Stimulated activated CD4-positive, alpha-beta T cell treated with anti-CD3 and anti-CD28 coated beads, Interleukin-12 subunit alpha, Interleukin-12 subunit beta, amount 100 ng/mL, for 4 hours (primary cell): ENCODE measurements at regions not wholly inside any gene's neighbourhood (a gene's known extent, or its start where the extent isn't known, plus 50 kb on each side); places are given as distances from the start of the nearest gene placed in this dataset.
"Not testable (repeated sequence)": the region's sequence is repeated elsewhere in the genome, so short reads cannot be mapped to it uniquely, and the experiment has no call there.

Experiments
- DNase-seq: peaks from one replicate; pipeline ENCODE4 v3.0.0-alpha.2; 2020

- no peak for DNase-seq
Observed at GRCh38 chr4:67328393-67328792, 216.9 kb downstream of the CENPC start.

- no peak for DNase-seq
Observed at GRCh38 chr4:67328018-67328278, 217.4 kb downstream of the CENPC start.

- DNase-seq, result peak; percentile 27
Observed at GRCh38 chr4:67327245-67328017, 217.9 kb downstream of the CENPC start.

- no peak for DNase-seq
Observed at GRCh38 chr4:67325791-67326190, 219.5 kb downstream of the CENPC start.

GRCh38 chr4:67320645-67321044 lies 224.7 kb downstream of the CENPC start:
- no peak for DNase-seq

GRCh38 chr4:67319607-67320006 lies 225.7 kb downstream of the CENPC start:
- DNase-seq, result not testable (repeated sequence)

GRCh38 chr4:67300497-67301185 lies 244.7 kb downstream of the CENPC start:
- DNase-seq, result not testable (repeated sequence)

- no peak for DNase-seq
Observed at GRCh38 chr4:67292636-67293035, 252.7 kb downstream of the CENPC start.

GRCh38 chr4:67292045-67292444 lies 253.3 kb downstream of the CENPC start:
- DNase-seq, result no peak

GRCh38 chr4:67291644-67292043 lies 253.7 kb downstream of the CENPC start:
- DNase-seq, result no peak

- no peak for DNase-seq
Observed at GRCh38 chr4:67288964-67289363, 256.3 kb downstream of the CENPC start.

- no peak for DNase-seq
Observed at GRCh38 chr4:67286724-67287123, 258.6 kb downstream of the CENPC start.

GRCh38 chr4:67282749-67283148 lies 262.6 kb downstream of the CENPC start:
- DNase-seq, result no peak

GRCh38 chr4:67275179-67275750 lies 270.0 kb downstream of the CENPC start:
- no peak for DNase-seq

GRCh38 chr4:67274671-67275070 lies 270.6 kb downstream of the CENPC start:
- DNase-seq, result not testable (repeated sequence)

- DNase-seq, result no peak
Observed at GRCh38 chr4:67273666-67274065, 271.6 kb downstream of the CENPC start.

GRCh38 chr4:67261971-67262370 lies 283.3 kb downstream of the CENPC start:
- DNase-seq, result no peak

- no peak for DNase-seq
Observed at GRCh38 chr4:67256388-67257043, 288.8 kb downstream of the CENPC start.

- DNase-seq, result no peak
Observed at GRCh38 chr4:67250131-67250896, 295.0 kb downstream of the CENPC start.

- DNase-seq, result no peak
Observed at GRCh38 chr4:67236788-67237187, 308.5 kb downstream of the CENPC start.

- DNase-seq, result no peak
Observed at GRCh38 chr4:67236318-67236717, 309.0 kb downstream of the CENPC start.

- no peak for DNase-seq
Observed at GRCh38 chr4:67234296-67234695, 311.0 kb downstream of the CENPC start.

GRCh38 chr4:67229148-67229547 lies 316.2 kb downstream of the CENPC start:
- no peak for DNase-seq
